Epithelial cell of esophagus (primary cell): ENCODE measurements at regions not wholly inside any gene's neighbourhood (a gene's known extent, or its start where the extent isn't known, plus 50 kb on each side); places are given as distances from the start of the nearest gene placed in this dataset.
A peak's percentile ranks its signal among the peaks of the same experiment; 100 is the strongest.

Experiments used
- DNase-seq: peaks from one replicate; pipeline ENCODE4 v3.0.0; 2010; ENCODE audit warnings: low read depth
- H3K4me3 ChIP-seq: 2 replicates; pipeline ENCODE4 v1.5.1; 2011; ENCODE audit warnings: mild to moderate bottlenecking, low read length, control low read depth
- CTCF ChIP-seq: IDR thresholded peaks from 2 replicates; pipeline ENCODE4 v1.5.1; 2011; ENCODE audit warnings: low read depth, mild to moderate bottlenecking, low read length, control low read depth, inconsistent platforms; ENCODE audit not compliant: insufficient read depth; ENCODE audit errors: missing control alignments

- no peak for TF ChIP-seq CTCF
- no peak overlapping the region for H3K4me3 ChIP-seq
- DNase-seq: no peak
Observed at GRCh38 chr7:35891004-35891830, 90.4 kb downstream of the SEPTIN7 start.

- no peak for DNase-seq
- no peak for TF ChIP-seq CTCF
- no peak overlapping the region for H3K4me3 ChIP-seq
Observed at GRCh38 chr7:35893649-35894048, 92.8 kb downstream of the SEPTIN7 start.

DNA sequence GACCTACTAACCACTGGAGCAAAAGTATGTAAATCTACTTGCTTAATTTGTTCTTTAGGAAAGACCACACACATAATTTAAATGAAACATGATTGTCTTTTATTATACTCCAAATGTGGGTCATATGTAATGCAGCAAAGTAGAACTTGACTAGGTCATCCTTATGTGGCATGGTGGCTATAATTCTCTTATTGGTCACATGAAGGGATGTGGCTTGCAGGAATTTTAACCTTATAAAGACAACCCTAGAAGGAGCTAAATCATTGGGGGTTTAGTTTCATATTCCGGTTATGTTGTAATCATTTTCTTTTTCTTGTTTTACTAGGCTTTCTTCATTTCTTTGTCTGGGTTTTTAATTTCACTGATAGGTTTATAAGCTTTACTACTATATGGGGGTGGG is 93.9 kb downstream of the SEPTIN7 start:
- H3K4me3 ChIP-seq: no peak overlapping the region
- no peak for DNase-seq
- no peak for TF ChIP-seq CTCF

GRCh38 chr7:35900651-35901050 is 99.8 kb downstream of the SEPTIN7 start:
- DNase-seq: no peak
- no peak for TF ChIP-seq CTCF
- H3K4me3 ChIP-seq: no peak overlapping the region

GRCh38 chr7:35905555-35905954 is 104.7 kb downstream of the SEPTIN7 start:
- no peak for TF ChIP-seq CTCF
- DNase-seq: peak; percentile 72
- H3K4me3 ChIP-seq: no peak overlapping the region

DNA sequence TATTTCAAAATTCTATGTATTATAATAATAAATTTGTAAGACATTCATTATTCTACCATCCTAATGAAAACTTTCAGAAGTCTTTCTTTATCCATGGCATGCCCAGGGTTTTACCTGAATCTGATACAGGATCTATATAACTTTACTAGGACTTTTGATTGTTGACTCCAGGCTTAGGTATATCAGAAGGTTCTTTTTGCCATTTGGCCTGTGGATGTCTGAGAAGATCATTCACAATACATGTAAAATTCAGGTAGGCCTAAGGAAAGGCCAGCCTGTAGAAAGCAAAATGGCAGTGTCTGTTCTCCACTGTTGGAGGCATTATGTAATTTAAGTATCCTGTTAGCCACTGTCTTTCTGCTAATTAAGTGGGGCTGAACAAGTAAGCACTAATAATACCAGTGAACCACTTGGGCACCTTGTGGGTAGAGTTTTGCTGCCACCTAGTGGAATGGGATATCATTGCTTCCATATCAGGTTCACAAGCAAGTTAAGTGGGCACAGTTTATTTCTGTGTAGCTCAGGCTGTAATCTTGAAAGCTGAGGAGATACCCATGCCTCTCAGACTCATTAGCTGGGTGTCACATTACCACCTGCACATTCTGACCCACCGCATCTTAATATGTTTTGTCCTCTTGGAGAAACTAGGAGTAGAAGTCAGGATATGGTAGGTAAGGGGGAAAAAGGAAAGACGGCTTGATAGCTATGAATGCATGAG is 105.5 kb downstream of the SEPTIN7 start:
- no peak overlapping the region for H3K4me3 ChIP-seq
- peak; percentile 96 for TF ChIP-seq CTCF
- peak; percentile 85 for DNase-seq
